HepG2 (cell line): ENCODE measurements at regions not wholly inside any gene's neighbourhood (a gene's known extent, or its start where the extent isn't known, plus 50 kb on each side); places are given as distances from the start of the nearest gene placed in this dataset.

Experiments used
- ATAC-seq: fragments of 200-7000 bp; cut with Tn5 transposase; 3 replicates; pipeline ENCODE4 v1.9.1; 2020; ENCODE audit warnings: mild to moderate bottlenecking, moderate library complexity
- BruUV-seq: library from RNA; stranded (reverse); fragments of 400-500 nt; replicated peaks from 2 replicates; lab custom pipeline; 2021; lab: Mats Ljungman, UMichigan
- CTCF ChIA-PET: fragments of 300-600 bp; formaldehyde crosslinking; extraction: SDS; loops from one replicate; lab custom pipeline; 2021; ENCODE audit warnings: low total read pairs, inconsistent platforms, low intra/inter-chr PET ratio; lab: Yijun Ruan, JAX
- POLR2A ChIA-PET: fragments of 350-600 bp; sonication (Branson Sonifier 250); formaldehyde crosslinking; loops from one replicate; lab custom pipeline; 2020; ENCODE audit warnings: antibody characterized with exemption, inconsistent platforms; lab: Yijun Ruan, JAX
- DNase-seq: peaks from one replicate; pipeline ENCODE4 v3.0.0-alpha.2; 2015; ENCODE audit warnings: low spot score
- FAIRE-seq: peaks from 3 replicates; lab custom pipeline; 2011; peaks lifted over from hg19 to GRCh38; lab: Jason Lieb, UNC
- H2AFZ ChIP-seq: one replicate; pipeline ENCODE4 v1.6.1; 2011; ENCODE audit warnings: low read length, inconsistent platforms
- H3K27ac ChIP-seq: fragments of 300-600 bp; 3 replicates; pipeline ENCODE4 v1.8.0; 2011; ENCODE audit warnings: mixed run types, mild to moderate bottlenecking, mixed read lengths, low read length, inconsistent platforms; ENCODE audit not compliant: insufficient read depth; ENCODE audit errors: extremely low read length
- H3K27me3 ChIP-seq, 2 experiments: fragments of 200-600 bp in 1 of 2; 2 replicates in 1 of 2; 3 replicates in 1 of 2; pipeline versions ENCODE4 v1.6.0 to v1.8.0; 2011; ENCODE audit warnings: low read length in 2 of 2, mild to moderate bottlenecking in 2 of 2, moderate library complexity in 2 of 2, inconsistent platforms in 1 of 2; ENCODE audit not compliant: insufficient read depth in 2 of 2, control insufficient read depth in 1 of 2
- H3K36me3 ChIP-seq, 2 experiments: fragments of 200-600 bp in 1 of 2; replicated peaks in 1 of 2; 2 replicates in 1 of 2; 3 replicates in 1 of 2; pipeline versions ENCODE4 v1.5.1 to v1.8.0; 2011; ENCODE audit warnings: low read length in 2 of 2, inconsistent platforms in 1 of 2; ENCODE audit not compliant: insufficient read depth in 2 of 2, control insufficient read depth in 1 of 2
- H3K4me1 ChIP-seq: 2 replicates; pipeline ENCODE4 v1.5.1; 2012; ENCODE audit warnings: low read length, inconsistent platforms; ENCODE audit not compliant: insufficient read depth
- H3K4me2 ChIP-seq: 2 replicates; pipeline ENCODE4 v1.6.0; 2011; ENCODE audit warnings: low read depth, low read length, inconsistent platforms
- H3K4me3 ChIP-seq, 3 experiments: fragments of 200-600 bp in 1 of 3; sonication (generic), shearing (Covaris generic) in 1 of 3; replicated peaks in 1 of 3; 2 replicates each; pipeline ENCODE4 v1.5.1; 2011 to 2016; ENCODE audit warnings: low read length in 3 of 3, inconsistent platforms in 2 of 3, low read depth in 2 of 3, mild to moderate bottlenecking in 2 of 3, control low read depth in 1 of 3, mixed read lengths in 1 of 3; ENCODE audit not compliant: insufficient read depth in 1 of 3
- H3K79me2 ChIP-seq: one replicate; pipeline ENCODE4 v1.6.1; 2011; ENCODE audit warnings: low read length, inconsistent platforms; ENCODE audit not compliant: insufficient read depth
- H3K9ac ChIP-seq: 2 replicates; pipeline ENCODE4 v1.6.0; 2011; ENCODE audit warnings: mild to moderate bottlenecking, low read depth, low read length, inconsistent platforms; ENCODE audit not compliant: insufficient read depth
- H3K9me3 ChIP-seq: 2 replicates; pipeline ENCODE4 v1.5.1; 2012; ENCODE audit warnings: mild to moderate bottlenecking, low read length
- H4K20me1 ChIP-seq: 2 replicates; pipeline ENCODE4 v1.6.0; 2011; ENCODE audit warnings: inconsistent platforms, mild to moderate bottlenecking, low read length, moderate library complexity; ENCODE audit not compliant: insufficient read depth
- AHR ChIP-seq: IDR thresholded peaks from 2 replicates; pipeline ENCODE4 v1.6.1; 2018; ENCODE audit warnings: missing genetic modification reagents, missing compliant biosample characterization
- ATRX ChIP-seq: sonication (generic); formaldehyde crosslinking; IDR thresholded peaks from 2 replicates; pipeline ENCODE4 v1.4.0; 2020; ENCODE audit warnings: missing genetic modification reagents, borderline replicate concordance
- ETS1 ChIP-seq: sonication (generic); formaldehyde crosslinking; IDR thresholded peaks from 2 replicates; pipeline ENCODE4 v1.4.0; 2020; ENCODE audit warnings: missing genetic modification reagents
- KMT2B ChIP-seq: IDR thresholded peaks from 2 replicates; pipeline ENCODE4 v1.6.1; 2016; ENCODE audit warnings: missing genetic modification reagents, missing compliant biosample characterization
- MLXIP ChIP-seq: sonication (generic); formaldehyde crosslinking; IDR thresholded peaks from 2 replicates; pipeline ENCODE4 v1.9.0; 2021; ENCODE audit warnings: missing genetic modification reagents, borderline replicate concordance
- NFYC ChIP-seq: IDR thresholded peaks from 2 replicates; pipeline ENCODE4 v1.6.1; 2016; ENCODE audit warnings: missing genetic modification reagents, missing compliant biosample characterization
- SCMH1 ChIP-seq: sonication (generic); formaldehyde crosslinking; IDR thresholded peaks from 2 replicates; pipeline ENCODE4 v1.9.0; 2021; ENCODE audit warnings: missing genetic modification reagents, mild to moderate bottlenecking, borderline replicate concordance
- ZNF552 ChIP-seq: sonication (generic); formaldehyde crosslinking; IDR thresholded peaks from 2 replicates; pipeline ENCODE4 v1.9.0; 2022; ENCODE audit warnings: missing genetic modification reagents, mild to moderate bottlenecking, borderline replicate concordance
- ZNF562 ChIP-seq: sonication (generic); formaldehyde crosslinking; IDR thresholded peaks from 2 replicates; pipeline ENCODE4 v1.8.0; 2022; ENCODE audit warnings: missing genetic modification reagents, borderline replicate concordance
- ZNF761 ChIP-seq: sonication (generic); formaldehyde crosslinking; conservative IDR thresholded peaks from 2 replicates; pipeline ENCODE4 v1.4.0; 2020; ENCODE audit warnings: mild to moderate bottlenecking, missing genetic modification reagents
- ZNF776 ChIP-seq: sonication (generic); formaldehyde crosslinking; IDR thresholded peaks from 2 replicates; pipeline ENCODE4 v1.4.0; 2020; ENCODE audit warnings: mild to moderate bottlenecking, missing genetic modification reagents
- ZNF879 ChIP-seq: sonication (generic); formaldehyde crosslinking; IDR thresholded peaks from 2 replicates; pipeline ENCODE4 v1.8.1; 2023; ENCODE audit warnings: missing genetic modification reagents
- WGBS: methylation state at CpG from one replicate; pipeline ENCODE4 v1.1.6; 2017; ENCODE audit warnings: low lambda C conversion rate; 5-methylcytosine and 5-hydroxymethylcytosine counted together
- in situ Hi-C: cut with HindIII; loops from 2 replicates; pipeline ENCODE4 v1.10.0; 2017; ENCODE audit warnings: low pct_unique_long_range_greater_than_20kb; ENCODE audit not compliant: extremely low pct_ligation_motif_present
- intact Hi-C: fragments of 100-400 bp; cut with micrococcal nuclease; formaldehyde crosslinking; loops from one replicate; pipeline ENCODE4 v1.10.0; 2022; ENCODE audit not compliant: unreplicated experiment
- TF ChIP-seq, protein P1 (sequence below): sonication (generic); formaldehyde crosslinking; IDR thresholded peaks from 2 replicates; pipeline ENCODE4 v1.4.0; 2020; ENCODE audit warnings: mild to moderate bottlenecking, missing genetic modification reagents, borderline replicate concordance

DNA sequence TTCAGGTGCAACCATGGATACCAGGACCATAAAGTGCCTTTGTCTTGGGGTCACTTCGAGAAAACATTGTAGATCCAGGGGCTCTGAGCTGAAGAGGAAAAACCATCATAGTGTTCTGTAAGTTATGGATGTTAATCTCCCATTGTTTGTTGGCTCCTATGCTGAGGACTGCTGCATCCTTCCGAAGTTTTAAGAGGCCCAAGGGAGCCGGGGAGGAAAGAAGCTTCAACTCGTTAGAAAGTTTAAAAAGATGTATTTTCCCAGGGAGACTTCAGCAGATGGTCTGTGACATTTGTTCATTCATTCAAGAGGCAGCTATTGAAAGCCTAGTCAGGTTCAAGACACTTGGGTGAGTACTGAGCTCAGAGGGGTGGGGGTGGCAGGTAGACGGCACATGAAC lies 378.8 kb upstream of the TBX3 start:
- Histone ChIP-seq H3K9me3 (no peaks in the 10 kb centered on the region), H3K36me3 (no peaks in the 10 kb centered on the region), H3K4me1 (no peaks in the 10 kb centered on the region), H4K20me1 (no peaks in the 10 kb centered on the region), H3K4me2 (no peak overlapping the region), H3K79me2 (no peaks in the 10 kb centered on the region), H3K4me3 (no peak overlapping the region), H2AFZ (no peak overlapping the region), H3K27me3 (no peaks in the 10 kb centered on the region; a peak in 1 of 5 replicates), H3K27ac (no peak overlapping the region), H3K9ac (no peak overlapping the region)
- no peak for FAIRE-seq
- intact Hi-C loops, result no loop called here
- DNase-seq, result no peak
- BruUV-seq, result no TSS peak
- TF ChIP-seq NFYC (CRISPR knock-in tag) (no peak), ZNF562 (CRISPR knock-in tag) (no peak), ZNF879 (CRISPR knock-in tag) (no peak), ETS1 (CRISPR knock-in tag) (no peak)
- 34% methylated on average over 5 of the region's 5 CpGs for WGBS
- ATAC-seq, result no peak
- in situ Hi-C loops, result no loop called here
- POLR2A ChIA-PET, result no interaction called here
- CTCF ChIA-PET, result no interaction called here

GRCh38 chr12:115060477-115061168 lies 376.6 kb upstream of the TBX3 start:
- Histone ChIP-seq H3K4me1 (no peaks in the 10 kb centered on the region), H3K79me2 (no peaks in the 10 kb centered on the region), H3K4me3 (no peak overlapping the region), H3K27me3 (no peaks in the 10 kb centered on the region), H2AFZ (no peak overlapping the region), H4K20me1 (no peaks in the 10 kb centered on the region), H3K27ac (no peak overlapping the region), H3K36me3 (no peaks in the 10 kb centered on the region), H3K9ac (no peak overlapping the region), H3K9me3 (no peaks in the 10 kb centered on the region), H3K4me2 (no peak overlapping the region)
- no TSS peak for BruUV-seq
- POLR2A ChIA-PET, result no interaction called here
- intact Hi-C loops (no loop called here), in situ Hi-C loops (no loop called here)
- FAIRE-seq (no peak), ATAC-seq (no peak), DNase-seq (no peak)
- CTCF ChIA-PET, result no interaction called here
- 46% methylated on average over 5 of the region's 6 CpGs for WGBS
- TF ChIP-seq AHR (CRISPR knock-in tag) (no peak), ZNF761 (no peak), MLXIP (CRISPR knock-in tag) (no peak), ATRX (CRISPR knock-in tag) (no peak), SCMH1 (no peak), KMT2B (CRISPR knock-in tag) (no peak), ZNF776 (CRISPR knock-in tag) (no peak), ZNF552 (CRISPR knock-in tag) (no peak)
- TF ChIP-seq, protein P1, sequence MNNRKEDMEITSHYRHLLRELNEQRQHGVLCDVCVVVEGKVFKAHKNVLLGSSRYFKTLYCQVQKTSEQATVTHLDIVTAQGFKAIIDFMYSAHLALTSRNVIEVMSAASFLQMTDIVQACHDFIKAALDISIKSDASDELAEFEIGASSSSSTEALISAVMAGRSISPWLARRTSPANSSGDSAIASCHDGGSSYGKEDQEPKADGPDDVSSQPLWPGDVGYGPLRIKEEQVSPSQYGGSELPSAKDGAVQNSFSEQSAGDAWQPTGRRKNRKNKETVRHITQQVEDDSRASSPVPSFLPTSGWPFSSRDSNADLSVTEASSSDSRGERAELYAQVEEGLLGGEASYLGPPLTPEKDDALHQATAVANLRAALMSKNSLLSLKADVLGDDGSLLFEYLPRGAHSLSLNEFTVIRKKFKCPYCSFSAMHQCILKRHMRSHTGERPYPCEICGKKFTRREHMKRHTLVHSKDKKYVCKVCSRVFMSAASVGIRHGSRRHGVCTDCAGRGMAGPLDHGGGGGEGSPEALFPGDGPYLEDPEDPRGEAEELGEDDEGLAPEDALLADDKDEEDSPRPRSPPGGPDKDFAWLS, result no peak
